ENCODE measurements at regions not wholly inside any gene's neighbourhood (a gene's known extent, or its start where the extent isn't known, plus 50 kb on each side); places are given as distances from the start of the nearest gene placed in this dataset.

DNA sequence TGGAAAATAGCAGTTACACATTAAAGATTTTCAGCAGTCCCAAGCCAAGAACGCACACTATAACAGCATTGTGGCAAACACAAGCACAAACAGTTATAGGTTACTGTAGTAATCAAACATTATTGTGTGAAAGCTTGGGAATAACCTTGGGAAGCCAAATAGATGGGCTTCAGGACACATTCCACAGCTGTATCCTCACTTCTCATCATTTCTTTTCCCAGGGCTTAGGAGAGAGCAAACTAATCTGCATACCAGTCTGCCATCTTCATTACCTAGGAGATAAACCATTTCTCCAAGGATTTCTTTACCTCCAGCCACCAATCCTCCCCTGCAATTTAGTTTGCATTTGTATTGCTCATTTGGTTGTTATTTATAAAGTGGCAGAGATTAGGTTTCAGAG lies 352.4 kb downstream of the SH2D4B start:
- DNase-seq (ENCODE audit: low read depth, low spot score): no peak
- CTCF ChIA-PET: no interaction called here
- TF ChIP-seq, protein P1, sequence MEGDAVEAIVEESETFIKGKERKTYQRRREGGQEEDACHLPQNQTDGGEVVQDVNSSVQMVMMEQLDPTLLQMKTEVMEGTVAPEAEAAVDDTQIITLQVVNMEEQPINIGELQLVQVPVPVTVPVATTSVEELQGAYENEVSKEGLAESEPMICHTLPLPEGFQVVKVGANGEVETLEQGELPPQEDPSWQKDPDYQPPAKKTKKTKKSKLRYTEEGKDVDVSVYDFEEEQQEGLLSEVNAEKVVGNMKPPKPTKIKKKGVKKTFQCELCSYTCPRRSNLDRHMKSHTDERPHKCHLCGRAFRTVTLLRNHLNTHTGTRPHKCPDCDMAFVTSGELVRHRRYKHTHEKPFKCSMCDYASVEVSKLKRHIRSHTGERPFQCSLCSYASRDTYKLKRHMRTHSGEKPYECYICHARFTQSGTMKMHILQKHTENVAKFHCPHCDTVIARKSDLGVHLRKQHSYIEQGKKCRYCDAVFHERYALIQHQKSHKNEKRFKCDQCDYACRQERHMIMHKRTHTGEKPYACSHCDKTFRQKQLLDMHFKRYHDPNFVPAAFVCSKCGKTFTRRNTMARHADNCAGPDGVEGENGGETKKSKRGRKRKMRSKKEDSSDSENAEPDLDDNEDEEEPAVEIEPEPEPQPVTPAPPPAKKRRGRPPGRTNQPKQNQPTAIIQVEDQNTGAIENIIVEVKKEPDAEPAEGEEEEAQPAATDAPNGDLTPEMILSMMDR (IDR thresholded peaks at IDR 0.05; ENCODE audit: low read depth, low read length): no peak
- Histone ChIP-seq H3K27me3 (ENCODE audit: control insufficient read depth, insufficient read depth, low read length) (no peaks in the 10 kb centered on the region), H3K4me3 (ENCODE audit: low read depth, low read length) (no peak overlapping the region), H3K9me3 (ENCODE audit: control insufficient read depth, insufficient read depth, low read length) (peaks cover 15% of the 10 kb centered on the region), H3K27ac (ENCODE audit: low read depth, low read length) (no peak overlapping the region)
- POLR2A ChIA-PET: no interaction called here

DNA sequence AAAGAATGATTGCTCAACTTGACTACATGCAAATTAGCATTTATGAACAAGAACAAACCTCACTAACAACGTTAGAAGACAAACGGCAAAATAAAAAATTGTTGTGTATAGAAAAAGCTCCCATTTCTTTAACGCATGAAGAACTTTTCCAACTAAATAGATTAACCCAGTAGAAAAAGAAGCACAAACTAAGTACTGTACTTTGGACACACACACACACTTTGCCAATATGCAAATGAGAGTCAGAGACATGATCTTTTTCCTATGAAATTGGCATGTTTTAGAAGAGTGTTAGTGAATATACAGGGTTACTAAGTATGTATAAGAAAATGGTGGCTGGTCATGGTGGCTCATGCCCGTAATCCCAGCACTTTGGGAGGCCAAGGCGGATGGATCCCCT lies 355.6 kb downstream of the SH2D4B start:
- no peak overlapping the region for H3K27ac ChIP-seq (ENCODE audit: low read depth, low read length)
- ChIA-PET CTCF (interaction anchor here (0.7 kb wide), 1 partner anchor 232 kb away, joined by 3 read pairs; no protein-coding TSS in a partner anchor), POLR2A (no interaction called here)
- no peak for DNase-seq (ENCODE audit: low read depth, low spot score)
- no peaks in the 10 kb centered on the region for H3K27me3 ChIP-seq (ENCODE audit: control insufficient read depth, insufficient read depth, low read length)
- TF ChIP-seq, protein P1 (IDR thresholded peaks at IDR 0.05; ENCODE audit: low read depth, low read length): no peak
- H3K9me3 ChIP-seq (ENCODE audit: control insufficient read depth, insufficient read depth, low read length): peaks cover 18% of the 10 kb centered on the region
- no peak overlapping the region for H3K4me3 ChIP-seq (ENCODE audit: low read depth, low read length)

DNA sequence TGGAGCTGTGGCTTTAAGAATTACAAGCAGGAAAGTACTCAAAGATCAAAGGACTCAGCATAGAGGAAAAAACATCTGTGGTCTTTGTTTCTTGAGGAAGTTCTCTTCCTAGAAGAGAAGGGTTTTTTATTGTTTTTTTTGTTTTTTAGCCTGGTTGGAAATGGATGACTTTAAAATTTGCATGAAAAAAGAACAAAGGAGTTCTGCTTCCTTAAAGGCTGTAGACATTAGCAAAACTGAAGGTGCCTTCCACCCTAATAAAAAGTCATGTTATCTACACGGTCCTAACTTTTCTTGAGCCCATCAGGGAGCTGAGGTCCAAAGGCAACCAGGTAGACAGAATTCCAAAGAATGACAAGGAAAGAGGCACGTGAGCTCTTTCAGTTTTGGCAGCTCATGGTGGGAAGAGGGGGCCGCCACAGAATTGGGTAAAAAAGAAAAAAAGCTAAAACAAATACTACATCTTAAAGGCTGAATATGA lies 356.6 kb downstream of the SH2D4B start:
- TF ChIP-seq, protein P1 (IDR thresholded peaks at IDR 0.05; ENCODE audit: low read depth, low read length): no peak
- CTCF ChIA-PET: no interaction called here
- Histone ChIP-seq H3K9me3 (ENCODE audit: control insufficient read depth, insufficient read depth, low read length) (peaks cover 14% of the 10 kb centered on the region), H3K27ac (ENCODE audit: low read depth, low read length) (no peak overlapping the region), H3K4me3 (ENCODE audit: low read depth, low read length) (no peak overlapping the region), H3K27me3 (ENCODE audit: control insufficient read depth, insufficient read depth, low read length) (no peaks in the 10 kb centered on the region)
- no peak for DNase-seq (ENCODE audit: low read depth, low spot score)
- POLR2A ChIA-PET: no interaction called here

DNA sequence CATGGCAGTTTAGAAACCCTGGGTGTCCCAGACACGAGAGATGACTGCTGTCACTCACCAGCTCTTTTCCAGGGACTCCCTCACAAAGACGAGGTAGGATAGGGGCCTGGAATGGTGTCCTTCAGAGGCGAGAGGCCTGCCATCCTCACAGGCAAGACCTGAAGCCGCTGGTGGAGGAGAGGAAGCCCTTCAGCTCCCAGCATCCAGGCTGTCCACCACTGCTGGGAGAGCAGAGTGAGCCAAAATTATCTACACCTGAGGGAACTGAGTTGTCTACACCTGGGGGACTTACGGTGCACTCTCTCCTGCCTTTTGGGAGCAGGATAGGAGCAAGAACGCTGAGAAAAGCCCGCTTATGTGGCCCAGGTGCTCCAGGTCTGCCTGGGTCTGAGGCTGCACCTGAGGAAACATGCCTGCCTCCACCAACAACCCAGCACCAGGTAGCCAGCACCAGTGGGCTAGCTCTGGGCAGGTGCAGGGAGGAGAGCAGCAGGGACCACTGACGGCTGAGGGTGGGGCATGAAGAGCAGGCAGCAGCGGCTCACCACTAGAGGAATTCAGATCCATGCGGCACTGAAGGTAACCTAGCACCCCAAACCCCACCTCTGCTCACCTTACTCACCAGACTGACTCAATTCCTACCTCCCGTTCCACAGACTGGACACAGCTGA lies 357.2 kb downstream of the SH2D4B start:
- TF ChIP-seq, protein P1 (IDR thresholded peaks at IDR 0.05; ENCODE audit: low read depth, low read length): no peak
- CTCF ChIA-PET: no interaction called here
- POLR2A ChIA-PET: no interaction called here
- H3K27me3 ChIP-seq (ENCODE audit: control insufficient read depth, insufficient read depth, low read length): no peaks in the 10 kb centered on the region
- no peak for DNase-seq (ENCODE audit: low read depth, low spot score)
- no peak overlapping the region for H3K4me3 ChIP-seq (ENCODE audit: low read depth, low read length)
- no peak overlapping the region for H3K27ac ChIP-seq (ENCODE audit: low read depth, low read length)
- peaks cover 11% of the 10 kb centered on the region for H3K9me3 ChIP-seq (ENCODE audit: control insufficient read depth, insufficient read depth, low read length)

DNA sequence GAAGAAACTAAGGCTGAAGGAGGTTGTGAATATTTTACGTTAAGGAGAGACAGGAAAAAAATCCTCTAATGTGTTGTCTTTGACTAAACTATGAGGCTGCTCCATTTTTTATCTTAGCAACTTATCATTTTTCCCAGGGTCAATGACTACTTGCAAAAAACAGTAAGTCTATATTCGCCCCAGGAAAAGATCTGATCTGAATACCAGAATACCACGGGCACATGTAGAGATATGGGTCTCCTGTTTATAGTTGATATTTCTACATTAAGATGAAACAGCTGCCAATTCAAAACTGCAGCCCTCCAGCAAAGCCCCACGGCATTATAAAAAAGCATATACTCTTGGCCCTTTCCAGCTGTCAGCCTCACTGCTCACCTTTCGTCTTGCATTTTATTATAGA lies 358.4 kb downstream of the SH2D4B start:
- POLR2A ChIA-PET: no interaction called here
- Histone ChIP-seq H3K9me3 (ENCODE audit: control insufficient read depth, insufficient read depth, low read length) (peaks cover 11% of the 10 kb centered on the region), H3K27ac (ENCODE audit: low read depth, low read length) (no peak overlapping the region), H3K27me3 (ENCODE audit: control insufficient read depth, insufficient read depth, low read length) (no peaks in the 10 kb centered on the region), H3K4me3 (ENCODE audit: low read depth, low read length) (no peak overlapping the region)
- TF ChIP-seq, protein P1 (IDR thresholded peaks at IDR 0.05; ENCODE audit: low read depth, low read length): no peak
- CTCF ChIA-PET: no interaction called here
- DNase-seq (ENCODE audit: low read depth, low spot score): no peak
